ENCODE measurements at regions not wholly inside any gene's neighbourhood (a gene's known extent, or its start where the extent isn't known, plus 50 kb on each side); places are given as distances from the start of the nearest gene placed in this dataset.

- no peak for DNase-seq (ENCODE audit: low read depth, low spot score)
- no peak overlapping the region for H3K27ac ChIP-seq (ENCODE audit: insufficient read depth, low read depth, low read length)
- H4K20me1 ChIP-seq (replicated peaks; ENCODE audit: control insufficient read depth, extremely low read depth, insufficient read depth, low read length) = no peaks in the 10 kb centered on the region
- no peaks in the 10 kb centered on the region for H3K9me1 ChIP-seq (replicated peaks; ENCODE audit: control insufficient read depth, extremely low read depth, insufficient read depth, low read length)
- H3K9me3 ChIP-seq (replicated peaks; ENCODE audit: control insufficient read depth, insufficient read depth, low read length) = peaks cover 6% of the 10 kb centered on the region
- dilution Hi-C loops (cut with MboI; ENCODE audit: extremely low pct_ligation_motif_present, low sequenced_read_pairs) = no loop called here
- CTCF ChIA-PET = no interaction called here
- H3K79me2 ChIP-seq (ENCODE audit: control insufficient read depth, insufficient read depth, low read length) = no peaks in the 10 kb centered on the region
- no peaks in the 10 kb centered on the region for H3K4me1 ChIP-seq (ENCODE audit: control insufficient read depth, extremely low read depth, insufficient read depth, low read length)
- TF ChIP-seq GATA2 (IDR thresholded peaks at IDR 0.05; ENCODE audit: insufficient read depth, insufficient read length, low read depth, low read length) = no peak
- TF ChIP-seq EZH2 (IDR thresholded peaks at IDR 0.05; ENCODE audit: borderline replicate concordance, low read depth, low read length, severe bottlenecking) = no peak
- TF ChIP-seq MAX (IDR thresholded peaks at IDR 0.05; ENCODE audit: insufficient read depth, insufficient read length) = no peak
- TF ChIP-seq POLR2AphosphoS5 (IDR thresholded peaks at IDR 0.05; ENCODE audit: insufficient read depth, low read depth, low read length) = no peak
- TF ChIP-seq JUN (IDR thresholded peaks at IDR 0.05; ENCODE audit: borderline replicate concordance, insufficient read depth, insufficient read length, low read depth) = no peak
- TF ChIP-seq CTCF (IDR thresholded peaks at IDR 0.05; ENCODE audit: extremely low read depth in 1 of 2, insufficient read depth in 1 of 2, low read depth in 1 of 2, low read length in 2 of 2) = no peak
- no peak for TF ChIP-seq FOS (IDR thresholded peaks at IDR 0.05; ENCODE audit: borderline replicate concordance, insufficient read depth, low read length)
- no peak for TF ChIP-seq POLR2A (IDR thresholded peaks at IDR 0.05; ENCODE audit: low read depth, low read length)
- no peak overlapping the region for H3K4me3 ChIP-seq (replicated peaks in 1 of 3; ENCODE audit: insufficient read depth in 1 of 3, low read depth in 1 of 3, low read length in 3 of 3)
- FAIRE-seq = no peak
- no peak overlapping the region for H2AFZ ChIP-seq (ENCODE audit: low read depth, low read length)
- intact Hi-C loops (cut with micrococcal nuclease) = no loop called here
- H3K27me3 ChIP-seq (ENCODE audit: control insufficient read depth in 2 of 2, insufficient read depth in 2 of 2, low read length in 2 of 2) = no peaks in the 10 kb centered on the region
- no TSS peak for BruUV-seq (replicated peaks)
- no peak overlapping the region for H3K9ac ChIP-seq (replicated peaks; ENCODE audit: extremely low read depth, insufficient read depth, low read length)
- no peak overlapping the region for H3K4me2 ChIP-seq (ENCODE audit: insufficient read depth, low read length)
- POLR2A ChIA-PET = no interaction called here
- no peaks in the 10 kb centered on the region for H3K36me3 ChIP-seq (ENCODE audit: control insufficient read depth in 2 of 2, extremely low read depth in 1 of 2, insufficient read depth in 2 of 2, low read length in 2 of 2)
Observed at GRCh38 chr6:67160820-67161219, 1453.8 kb upstream of the EYS start.

Measured in endothelial cell of umbilical vein (primary cell).